ENCODE measurements at regions not wholly inside any gene's neighbourhood (a gene's known extent, or its start where the extent isn't known, plus 50 kb on each side); places are given as distances from the start of the nearest gene placed in this dataset.

- TF ChIP-seq CTCF (IDR thresholded peaks at IDR 0.05) (no peak), POLR2A (IDR thresholded peaks at IDR 0.05) (no peak)
Measured at GRCh38 chr22:42189761-42190160, 59.2 kb upstream of the CYP2D6 start.

All from body of pancreas (tissue), 4 donors.